H9 (cell line): ENCODE measurements at regions not wholly inside any gene's neighbourhood (a gene's known extent, or its start where the extent isn't known, plus 50 kb on each side); places are given as distances from the start of the nearest gene placed in this dataset.

ENCODE experiments used
- DNase-seq: peaks from one replicate; pipeline ENCODE4 v3.0.0-alpha.2; 2017
- H2AFZ ChIP-seq: one replicate; pipeline ENCODE4 v1.6.1; 2013; ENCODE audit warnings: mild to moderate bottlenecking, low read length, control low read depth, moderate library complexity
- H2AK5ac ChIP-seq: 2 replicates; pipeline ENCODE4 v1.6.1; 2013; ENCODE audit warnings: low read length, control low read depth, mixed read lengths; ENCODE audit not compliant: insufficient read length
- H2BK120ac ChIP-seq: one replicate; pipeline ENCODE4 v1.6.1; 2013; ENCODE audit warnings: low read depth, mild to moderate bottlenecking, low read length, control low read depth, inconsistent platforms; ENCODE audit not compliant: poor library complexity, severe bottlenecking
- H2BK12ac ChIP-seq: 2 replicates; pipeline ENCODE4 v1.6.1; 2013; ENCODE audit warnings: low read length, control low read depth, mixed read lengths, low read depth; ENCODE audit not compliant: insufficient read length
- H2BK15ac ChIP-seq: 2 replicates; pipeline ENCODE4 v1.6.1; 2013; ENCODE audit warnings: low read depth, low read length, control low read depth
- H2BK20ac ChIP-seq: one replicate; pipeline ENCODE4 v1.6.1; 2013; ENCODE audit warnings: low read depth, mild to moderate bottlenecking, low read length, control low read depth, inconsistent platforms; ENCODE audit not compliant: poor library complexity, severe bottlenecking
- H2BK5ac ChIP-seq: 2 replicates; pipeline ENCODE4 v1.6.1; 2013; ENCODE audit warnings: low read length, control low read depth, mixed read lengths; ENCODE audit not compliant: insufficient read length
- H3K14ac ChIP-seq: 2 replicates; pipeline ENCODE4 v1.6.1; 2013; ENCODE audit warnings: low read length, control low read depth; ENCODE audit not compliant: insufficient read depth
- H3K18ac ChIP-seq: 2 replicates; pipeline ENCODE4 v1.6.1; 2013; ENCODE audit warnings: low read depth, mild to moderate bottlenecking, mixed read lengths, low read length, control low read depth; ENCODE audit not compliant: insufficient read length
- H3K23ac ChIP-seq: 2 replicates; pipeline ENCODE4 v1.6.1; 2013; ENCODE audit warnings: low read length, control low read depth, mixed read lengths, low read depth; ENCODE audit not compliant: insufficient read length
- H3K23me2 ChIP-seq: 2 replicates; pipeline ENCODE4 v1.6.1; 2013; ENCODE audit warnings: low read depth, mild to moderate bottlenecking, mixed read lengths, low read length, control low read depth; ENCODE audit not compliant: insufficient read length, poor library complexity, severe bottlenecking
- H3K27ac ChIP-seq: 2 replicates; pipeline ENCODE4 v1.5.1; 2013; ENCODE audit warnings: low read length, control low read depth, mixed read lengths, low read depth; ENCODE audit not compliant: insufficient read length
- H3K27me3 ChIP-seq: 2 replicates; pipeline ENCODE4 v1.6.1; 2013; ENCODE audit warnings: low read length, control low read depth, inconsistent platforms; ENCODE audit not compliant: insufficient read depth
- H3K4ac ChIP-seq: 2 replicates; pipeline ENCODE4 v1.6.1; 2013; ENCODE audit warnings: low read depth, mild to moderate bottlenecking, control low read depth, inconsistent platforms, low read length, moderate library complexity
- H3K4me1 ChIP-seq: 2 replicates; pipeline ENCODE4 v1.6.1; 2013; ENCODE audit warnings: low read length, control low read depth, inconsistent platforms; ENCODE audit not compliant: insufficient read depth
- H3K4me2 ChIP-seq: 2 replicates; pipeline ENCODE4 v1.6.1; 2013; ENCODE audit warnings: low read length, control low read depth, mixed read lengths; ENCODE audit not compliant: insufficient read length, insufficient read depth
- H3K56ac ChIP-seq: 2 replicates; pipeline ENCODE4 v1.6.1; 2013; ENCODE audit warnings: low read depth, mild to moderate bottlenecking, mixed read lengths, low read length, control low read depth; ENCODE audit not compliant: insufficient read length
- H3K79me1 ChIP-seq: 2 replicates; pipeline ENCODE4 v1.6.1; 2013; ENCODE audit warnings: low read depth, mild to moderate bottlenecking, moderate library complexity, low read length, control low read depth, inconsistent platforms; ENCODE audit not compliant: insufficient read depth, poor library complexity, severe bottlenecking
- H3K79me2 ChIP-seq: 2 replicates; pipeline ENCODE4 v1.6.1; 2013; ENCODE audit warnings: low read length, control low read depth, inconsistent platforms; ENCODE audit not compliant: insufficient read depth
- H3K9ac ChIP-seq: 2 replicates; pipeline ENCODE4 v1.6.1; 2013; ENCODE audit warnings: low read length, control low read depth, mixed read lengths; ENCODE audit not compliant: insufficient read length; ENCODE audit errors: extremely low read depth
- H3K9me3 ChIP-seq: one replicate; pipeline ENCODE4 v1.6.1; 2013; ENCODE audit warnings: low read depth, low read length, inconsistent platforms; ENCODE audit not compliant: control insufficient read depth
- H3T11ph ChIP-seq: one replicate; pipeline ENCODE4 v1.6.1; 2013; ENCODE audit warnings: mild to moderate bottlenecking, low read length, control low read depth, inconsistent platforms
- H4K20me1 ChIP-seq: one replicate; pipeline ENCODE4 v1.6.1; 2013; ENCODE audit not compliant: control insufficient read depth, insufficient read length, insufficient read depth
- H4K5ac ChIP-seq: 2 replicates; pipeline ENCODE4 v1.6.1; 2013; ENCODE audit warnings: low read depth, mild to moderate bottlenecking, mixed read lengths, low read length, control low read depth; ENCODE audit not compliant: insufficient read length
- H4K8ac ChIP-seq: replicated peaks from 2 replicates; pipeline ENCODE4 v1.6.1; 2013; ENCODE audit warnings: low read length, control low read depth, mixed read lengths, low read depth; ENCODE audit not compliant: insufficient read length
- H4K91ac ChIP-seq: 2 replicates; pipeline ENCODE4 v1.6.1; 2013; ENCODE audit warnings: low read depth, mild to moderate bottlenecking, moderate library complexity, mixed read lengths, low read length, control low read depth; ENCODE audit not compliant: insufficient read length
- H3K27ac Mint-ChIP-seq, 3 experiments: 2 replicates in 2 of 3; 3 replicates in 1 of 3; pipeline ENCODE4 v1.8.0; 2020 to 2021; ENCODE audit warnings: mixed read lengths in 3 of 3, mild to moderate bottlenecking in 1 of 3, moderate library complexity in 1 of 3
- H3K27me3 Mint-ChIP-seq: 2 replicates; pipeline ENCODE4 v1.8.0; 2021; ENCODE audit warnings: low read depth, mild to moderate bottlenecking, moderate library complexity, mixed read lengths
- H3K36me3 Mint-ChIP-seq, 3 experiments: 2 replicates in 2 of 3; 3 replicates in 1 of 3; pipeline ENCODE4 v1.8.0; 2020 to 2021; ENCODE audit warnings: low read depth in 3 of 3, mixed read lengths in 3 of 3; ENCODE audit not compliant: insufficient read depth in 1 of 3
- H3K4me1 Mint-ChIP-seq, 2 experiments: 2 replicates each; pipeline ENCODE4 v1.8.0; 2020; ENCODE audit warnings: mixed read lengths in 2 of 2
- H3K4me3 Mint-ChIP-seq, 2 experiments: 2 replicates in 1 of 2; 3 replicates in 1 of 2; pipeline ENCODE4 v1.8.0; 2020 to 2021; ENCODE audit warnings: mild to moderate bottlenecking in 2 of 2, mixed read lengths in 2 of 2, moderate library complexity in 1 of 2
- H3K9me3 Mint-ChIP-seq, 2 experiments: 2 replicates in 1 of 2; 3 replicates in 1 of 2; pipeline ENCODE4 v1.8.0; 2020; ENCODE audit warnings: mild to moderate bottlenecking in 2 of 2, mixed read lengths in 2 of 2, moderate library complexity in 1 of 2
- TF ChIP-seq, protein P1 (sequence below): fragments of 200-600 bp; sonication (generic); conservative IDR thresholded peaks from 3 replicates; pipeline ENCODE4 v1.8.0; 2021; ENCODE audit warnings: antibody characterized with exemption, mild to moderate bottlenecking

GRCh38 chr5:82494942-82495341, 216.8 kb upstream of the RPS23 start:
- Histone ChIP-seq H3K9ac (no peak overlapping the region), H3K79me1 (no peaks in the 10 kb centered on the region), H4K5ac (no peak overlapping the region), H4K20me1 (no peaks in the 10 kb centered on the region), H2AFZ (no peak overlapping the region), H2AK5ac (no peak overlapping the region), H4K8ac (no peak overlapping the region), H3K27ac (no peak overlapping the region), H2BK15ac (no peak overlapping the region), H3K14ac (no peak overlapping the region), H3K18ac (no peak overlapping the region), H3K79me2 (no peaks in the 10 kb centered on the region), H3K4ac (no peak overlapping the region), H3K4me2 (no peak overlapping the region), H3K23ac (no peak overlapping the region), H2BK120ac (no peak overlapping the region), H2BK5ac (no peak overlapping the region), H3T11ph (no peak overlapping the region), H3K56ac (no peak overlapping the region), H3K27me3 (no peaks in the 10 kb centered on the region), H3K4me1 (no peaks in the 10 kb centered on the region), H3K9me3 (no peaks in the 10 kb centered on the region), H3K23me2 (no peaks in the 10 kb centered on the region), H2BK12ac (no peak overlapping the region), H2BK20ac (no peak overlapping the region), H4K91ac (no peak overlapping the region)
- peaks cover 0 to 2% of the 10 kb centered on the region in 2 experiments; a peak in 2 of 5 replicates for H3K9me3 Mint-ChIP-seq
- DNase-seq: no peak
- no peak overlapping the region for H3K4me3 Mint-ChIP-seq
- H3K36me3 Mint-ChIP-seq: peaks cover 0 to 2% (median 0%) of the 10 kb centered on the region in 3 experiments; a peak in 1 of 7 replicates
- H3K27me3 Mint-ChIP-seq: no peaks in the 10 kb centered on the region
- TF ChIP-seq, protein P1, sequence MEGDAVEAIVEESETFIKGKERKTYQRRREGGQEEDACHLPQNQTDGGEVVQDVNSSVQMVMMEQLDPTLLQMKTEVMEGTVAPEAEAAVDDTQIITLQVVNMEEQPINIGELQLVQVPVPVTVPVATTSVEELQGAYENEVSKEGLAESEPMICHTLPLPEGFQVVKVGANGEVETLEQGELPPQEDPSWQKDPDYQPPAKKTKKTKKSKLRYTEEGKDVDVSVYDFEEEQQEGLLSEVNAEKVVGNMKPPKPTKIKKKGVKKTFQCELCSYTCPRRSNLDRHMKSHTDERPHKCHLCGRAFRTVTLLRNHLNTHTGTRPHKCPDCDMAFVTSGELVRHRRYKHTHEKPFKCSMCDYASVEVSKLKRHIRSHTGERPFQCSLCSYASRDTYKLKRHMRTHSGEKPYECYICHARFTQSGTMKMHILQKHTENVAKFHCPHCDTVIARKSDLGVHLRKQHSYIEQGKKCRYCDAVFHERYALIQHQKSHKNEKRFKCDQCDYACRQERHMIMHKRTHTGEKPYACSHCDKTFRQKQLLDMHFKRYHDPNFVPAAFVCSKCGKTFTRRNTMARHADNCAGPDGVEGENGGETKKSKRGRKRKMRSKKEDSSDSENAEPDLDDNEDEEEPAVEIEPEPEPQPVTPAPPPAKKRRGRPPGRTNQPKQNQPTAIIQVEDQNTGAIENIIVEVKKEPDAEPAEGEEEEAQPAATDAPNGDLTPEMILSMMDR: peak; percentile 53
- H3K27ac Mint-ChIP-seq: no peak overlapping the region
- no peaks in the 10 kb centered on the region for H3K4me1 Mint-ChIP-seq
